Suprapubic skin (tissue), 4 donors: ENCODE measurements at regions not wholly inside any gene's neighbourhood (a gene's known extent, or its start where the extent isn't known, plus 50 kb on each side); places are given as distances from the start of the nearest gene placed in this dataset.

ENCODE experiments used
- DNase-seq, 2 donors: peaks; one replicate each; pipeline ENCODE4 v3.0.0-alpha.2; 2019; ENCODE audit warnings: low spot score in 2 of 2
- H3K27ac ChIP-seq: fragments of 200-600 bp; sonication (generic); one replicate; pipeline ENCODE4 v1.5.1; 2019
- H3K27me3 ChIP-seq: fragments of 200-600 bp; sonication (generic); one replicate; pipeline ENCODE4 v1.5.1; 2019
- H3K36me3 ChIP-seq: fragments of 200-600 bp; sonication (generic); one replicate; pipeline ENCODE4 v1.5.1; 2019
- H3K4me1 ChIP-seq: fragments of 200-600 bp; sonication (generic); one replicate; pipeline ENCODE4 v1.5.1; 2019
- H3K4me3 ChIP-seq: fragments of 200-600 bp; sonication (generic); one replicate; pipeline ENCODE4 v1.5.1; 2019; ENCODE audit warnings: mild to moderate bottlenecking
- H3K9me3 ChIP-seq: fragments of 200-600 bp; sonication (generic); one replicate; pipeline ENCODE4 v1.5.1; 2019
- CTCF ChIP-seq, 2 donors: fragments of 200-600 bp in 1 of 2; fragments of 450-650 bp in 1 of 2; sonication (generic) in 1 of 2; IDR thresholded peaks; one replicate each; pipeline ENCODE4 v1.5.1; 2016 to 2019; ENCODE audit warnings: antibody characterized with exemption in 2 of 2, mild to moderate bottlenecking in 1 of 2, moderate library complexity in 1 of 2
- EP300 ChIP-seq: sonication (generic); formaldehyde crosslinking; IDR thresholded peaks from one replicate; pipeline ENCODE4 v1.6.1; 2017; ENCODE audit warnings: antibody characterized with exemption
- POLR2A ChIP-seq, 2 donors: fragments of 450-650 bp; IDR thresholded peaks; one replicate each; pipeline ENCODE4 v1.6.1; 2017; ENCODE audit warnings: antibody characterized with exemption in 2 of 2, mild to moderate bottlenecking in 2 of 2, moderate library complexity in 2 of 2
- POLR2AphosphoS5 ChIP-seq, 3 donors: sonication (generic); formaldehyde crosslinking; IDR thresholded peaks; one replicate each; pipeline ENCODE4 v1.6.1; 2017; ENCODE audit warnings: antibody characterized with exemption in 3 of 3
- WGBS: methylation state at CpG from one replicate; pipeline ENCODE4 v1.1.5; 2018; 5-methylcytosine and 5-hydroxymethylcytosine counted together

GRCh38 chr3:116877968-116878367 is 168.4 kb downstream of the TUSC7 start:
- no peak for DNase-seq
- Histone ChIP-seq H3K4me1 (no peaks in the 10 kb centered on the region), H3K27me3 (no peaks in the 10 kb centered on the region), H3K36me3 (no peaks in the 10 kb centered on the region), H3K4me3 (no peak overlapping the region), H3K27ac (no peak overlapping the region), H3K9me3 (no peaks in the 10 kb centered on the region)
- 93% methylated on average over 3 of the region's 3 CpGs for WGBS
- TF ChIP-seq POLR2A (IDR thresholded peaks at IDR 0.05) (no peak), POLR2AphosphoS5 (IDR thresholded peaks at IDR 0.05) (no peak), CTCF (IDR thresholded peaks at IDR 0.05) (no peak), EP300 (no peak)

GRCh38 chr3:116886202-116886893 is 176.8 kb downstream of the TUSC7 start:
- no peak overlapping the region for H3K27ac ChIP-seq
- no peak for DNase-seq
- WGBS = 63% methylated on average over 4 of the region's 4 CpGs
- H3K4me3 ChIP-seq = no peak overlapping the region
- no peak for TF ChIP-seq POLR2A (IDR thresholded peaks at IDR 0.05)
- TF ChIP-seq CTCF (IDR thresholded peaks at IDR 0.05) = no peak
- H3K27me3 ChIP-seq = no peaks in the 10 kb centered on the region
- no peaks in the 10 kb centered on the region for H3K4me1 ChIP-seq
- no peaks in the 10 kb centered on the region for H3K36me3 ChIP-seq
- no peaks in the 10 kb centered on the region for H3K9me3 ChIP-seq

- Histone ChIP-seq H3K4me3 (no peak overlapping the region), H3K9me3 (no peaks in the 10 kb centered on the region), H3K27me3 (no peaks in the 10 kb centered on the region), H3K36me3 (no peaks in the 10 kb centered on the region), H3K27ac (no peak overlapping the region), H3K4me1 (no peaks in the 10 kb centered on the region)
- no peak for DNase-seq
- TF ChIP-seq POLR2AphosphoS5 (IDR thresholded peaks at IDR 0.05) (no peak), EP300 (no peak), POLR2A (IDR thresholded peaks at IDR 0.05) (no peak), CTCF (IDR thresholded peaks at IDR 0.05) (no peak)
- WGBS = 71% methylated on average over 2 of the region's 2 CpGs
These were observed 186.5 kb downstream of the TUSC7 start for GRCh38 chr3:116896116-116896515.

- 80% methylated on average over 3 of the region's 3 CpGs for WGBS
- DNase-seq = no peak
- TF ChIP-seq POLR2A (IDR thresholded peaks at IDR 0.05) = no peak
- no peak for TF ChIP-seq POLR2AphosphoS5 (IDR thresholded peaks at IDR 0.05)
- TF ChIP-seq CTCF (IDR thresholded peaks at IDR 0.05) = no peak
- TF ChIP-seq EP300 = no peak
These were observed 187.8 kb downstream of the TUSC7 start for GRCh38 chr3:116897382-116897781.

GRCh38 chr3:116899253-116899652 is 189.7 kb downstream of the TUSC7 start:
- WGBS = 77% methylated on average over 4 of the region's 4 CpGs
- no peak for TF ChIP-seq EP300
- TF ChIP-seq POLR2A (IDR thresholded peaks at IDR 0.05) = no peak
- no peak for TF ChIP-seq POLR2AphosphoS5 (IDR thresholded peaks at IDR 0.05)
- TF ChIP-seq CTCF (IDR thresholded peaks at IDR 0.05) = no peak

More at GRCh38 chr3:116897382-116897781, 187.8 kb downstream of the TUSC7 start:
- Histone ChIP-seq H3K9me3 (no peaks in the 10 kb centered on the region), H3K27me3 (no peaks in the 10 kb centered on the region), H3K27ac (no peak overlapping the region), H3K36me3 (no peaks in the 10 kb centered on the region), H3K4me3 (no peak overlapping the region), H3K4me1 (no peaks in the 10 kb centered on the region)

More at GRCh38 chr3:116899253-116899652, 189.7 kb downstream of the TUSC7 start:
- no peak overlapping the region for H3K27ac ChIP-seq
- DNase-seq = no peak
- no peak overlapping the region for H3K4me3 ChIP-seq
- no peaks in the 10 kb centered on the region for H3K27me3 ChIP-seq
- H3K9me3 ChIP-seq = no peaks in the 10 kb centered on the region
- H3K4me1 ChIP-seq = no peaks in the 10 kb centered on the region
- H3K36me3 ChIP-seq = no peaks in the 10 kb centered on the region
